ENCODE measurements at regions not wholly inside any gene's neighbourhood (a gene's known extent, or its start where the extent isn't known, plus 50 kb on each side); places are given as distances from the start of the nearest gene placed in this dataset.

DNA sequence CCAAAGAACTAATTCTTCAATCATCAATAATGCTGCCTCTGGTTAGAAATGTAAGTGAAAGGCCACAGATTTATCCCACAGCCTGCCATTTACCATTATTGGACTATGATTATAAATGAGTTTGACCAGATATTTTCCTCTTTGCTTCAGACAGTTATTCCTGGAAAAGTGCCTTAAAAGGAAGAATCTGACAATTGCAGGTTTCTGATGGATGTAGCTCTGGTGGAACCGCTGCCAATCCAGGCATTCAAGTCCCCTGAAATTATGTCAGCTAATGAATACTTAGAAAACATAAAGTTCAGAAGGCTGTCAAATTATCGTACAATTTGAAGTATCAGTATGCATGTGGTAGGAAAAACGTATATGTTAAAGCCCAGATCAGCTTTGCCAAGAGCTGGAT, 78.2 kb upstream of the NR4A3 start:
- H3K36me3 ChIP-seq = no peaks in the 10 kb centered on the region
- H3K4me1 ChIP-seq (ENCODE audit: low read depth) = peaks cover 2% of the 10 kb centered on the region
- no peak for DNase-seq (ENCODE audit: low read depth in 1 of 2, low spot score in 1 of 2)
- H3K27ac ChIP-seq = no peak overlapping the region
- no peaks in the 10 kb centered on the region for H3K9me3 ChIP-seq (ENCODE audit: low read depth)
- no peak overlapping the region for H3K4me3 ChIP-seq
- no peaks in the 10 kb centered on the region for H3K27me3 ChIP-seq
- TF ChIP-seq, protein P1, sequence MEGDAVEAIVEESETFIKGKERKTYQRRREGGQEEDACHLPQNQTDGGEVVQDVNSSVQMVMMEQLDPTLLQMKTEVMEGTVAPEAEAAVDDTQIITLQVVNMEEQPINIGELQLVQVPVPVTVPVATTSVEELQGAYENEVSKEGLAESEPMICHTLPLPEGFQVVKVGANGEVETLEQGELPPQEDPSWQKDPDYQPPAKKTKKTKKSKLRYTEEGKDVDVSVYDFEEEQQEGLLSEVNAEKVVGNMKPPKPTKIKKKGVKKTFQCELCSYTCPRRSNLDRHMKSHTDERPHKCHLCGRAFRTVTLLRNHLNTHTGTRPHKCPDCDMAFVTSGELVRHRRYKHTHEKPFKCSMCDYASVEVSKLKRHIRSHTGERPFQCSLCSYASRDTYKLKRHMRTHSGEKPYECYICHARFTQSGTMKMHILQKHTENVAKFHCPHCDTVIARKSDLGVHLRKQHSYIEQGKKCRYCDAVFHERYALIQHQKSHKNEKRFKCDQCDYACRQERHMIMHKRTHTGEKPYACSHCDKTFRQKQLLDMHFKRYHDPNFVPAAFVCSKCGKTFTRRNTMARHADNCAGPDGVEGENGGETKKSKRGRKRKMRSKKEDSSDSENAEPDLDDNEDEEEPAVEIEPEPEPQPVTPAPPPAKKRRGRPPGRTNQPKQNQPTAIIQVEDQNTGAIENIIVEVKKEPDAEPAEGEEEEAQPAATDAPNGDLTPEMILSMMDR (IDR thresholded peaks at IDR 0.05; ENCODE audit: low read depth, low read length) = no peak

DNA sequence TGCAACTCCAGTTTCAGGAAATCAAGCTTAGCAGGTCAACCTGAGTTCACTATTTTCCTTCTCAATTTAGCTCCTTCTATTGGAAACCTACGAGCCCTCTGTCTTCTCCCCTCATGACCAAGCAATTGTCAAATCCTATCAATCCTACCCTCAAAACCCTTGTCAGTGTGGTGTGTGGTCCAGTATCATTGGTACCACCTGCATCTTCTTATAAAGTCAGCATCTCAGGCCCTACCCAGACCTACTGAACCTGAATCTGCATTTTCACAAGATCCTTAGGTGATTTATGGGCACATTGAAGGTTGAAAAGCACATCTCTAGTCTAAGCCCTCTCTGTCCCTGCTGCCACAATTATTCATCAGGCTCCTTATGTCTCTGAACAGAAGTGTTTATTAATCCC, 77.6 kb upstream of the NR4A3 start:
- DNase-seq (ENCODE audit: low read depth in 1 of 2, low spot score in 1 of 2) = no peak
- no peaks in the 10 kb centered on the region for H3K9me3 ChIP-seq (ENCODE audit: low read depth)
- peaks cover 4% of the 10 kb centered on the region for H3K4me1 ChIP-seq (ENCODE audit: low read depth)
- H3K27me3 ChIP-seq = no peaks in the 10 kb centered on the region
- no peak overlapping the region for H3K27ac ChIP-seq
- TF ChIP-seq, protein P1 (IDR thresholded peaks at IDR 0.05; ENCODE audit: low read depth, low read length) = no peak
- no peak overlapping the region for H3K4me3 ChIP-seq
- H3K36me3 ChIP-seq = no peaks in the 10 kb centered on the region

DNA sequence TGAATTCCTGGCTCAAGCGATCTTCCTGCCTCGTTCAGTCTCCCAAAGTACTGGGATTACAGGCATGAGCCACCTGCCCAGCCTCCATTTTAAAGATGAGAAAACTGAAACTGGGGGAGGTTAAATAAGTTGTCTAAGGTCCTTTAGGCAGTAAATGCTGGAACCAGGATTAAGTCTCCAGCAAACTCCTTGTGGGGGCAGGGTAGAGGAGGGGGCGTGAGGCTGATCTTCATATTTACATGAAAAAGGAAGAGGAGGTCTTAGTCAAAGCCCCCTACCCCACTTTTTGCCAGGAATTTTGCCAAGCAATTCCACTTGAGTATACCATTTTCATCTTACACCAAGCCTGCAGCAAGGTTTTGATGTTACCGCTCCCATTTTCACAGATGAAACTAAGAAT, 76.6 kb upstream of the NR4A3 start:
- H3K4me3 ChIP-seq = no peak overlapping the region
- TF ChIP-seq, protein P1 (IDR thresholded peaks at IDR 0.05; ENCODE audit: low read depth, low read length) = no peak
- no peak for DNase-seq (ENCODE audit: low read depth in 1 of 2, low spot score in 1 of 2)
- no peaks in the 10 kb centered on the region for H3K36me3 ChIP-seq
- peaks cover 4% of the 10 kb centered on the region for H3K4me1 ChIP-seq (ENCODE audit: low read depth)
- H3K27me3 ChIP-seq = no peaks in the 10 kb centered on the region
- no peaks in the 10 kb centered on the region for H3K9me3 ChIP-seq (ENCODE audit: low read depth)
- H3K27ac ChIP-seq = no peak overlapping the region

DNA sequence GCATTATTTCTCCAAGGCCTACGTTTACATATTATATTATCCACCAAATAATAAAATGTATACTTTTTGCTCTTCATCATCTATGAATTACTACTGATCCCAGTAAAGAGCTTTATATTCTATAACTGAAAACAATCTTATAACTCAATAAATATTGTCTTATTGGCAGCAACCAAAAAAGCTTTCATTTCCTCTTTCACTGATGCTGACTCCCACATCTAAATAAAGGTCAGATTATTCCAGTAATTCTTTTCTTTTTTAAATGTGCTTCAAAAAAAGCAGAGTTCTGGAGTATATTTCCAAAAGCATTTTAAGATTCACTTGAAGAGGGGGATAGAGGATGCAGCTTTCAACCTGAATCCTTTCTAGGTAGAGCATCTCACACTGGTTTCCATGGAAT, 75.3 kb upstream of the NR4A3 start:
- TF ChIP-seq, protein P1 (IDR thresholded peaks at IDR 0.05; ENCODE audit: low read depth, low read length) = no peak
- Histone ChIP-seq H3K9me3 (ENCODE audit: low read depth) (no peaks in the 10 kb centered on the region), H3K27me3 (no peaks in the 10 kb centered on the region), H3K27ac (no peak overlapping the region), H3K36me3 (no peaks in the 10 kb centered on the region), H3K4me3 (no peak overlapping the region), H3K4me1 (ENCODE audit: low read depth) (peaks cover 4% of the 10 kb centered on the region)
- DNase-seq (ENCODE audit: low read depth in 1 of 2, low spot score in 1 of 2) = no peak

DNA sequence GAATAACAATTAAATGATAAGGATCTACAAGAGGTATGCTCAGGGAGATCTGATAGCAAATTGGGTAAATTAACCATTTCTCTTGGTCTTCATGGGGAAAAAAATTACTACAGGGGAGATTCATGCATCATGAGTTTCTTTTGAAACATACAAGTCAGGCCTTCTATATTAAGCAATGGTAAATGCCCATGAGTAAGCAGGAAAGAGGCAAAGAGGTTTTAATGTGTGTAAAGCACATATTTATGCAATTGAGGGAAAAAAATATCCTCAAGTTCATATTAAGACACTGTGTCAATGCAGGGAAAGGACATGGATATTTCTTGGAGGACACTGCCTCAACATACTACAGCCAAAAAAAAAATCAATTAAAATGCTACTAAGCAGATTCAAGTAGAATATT, 73.4 kb upstream of the NR4A3 start:
- no peaks in the 10 kb centered on the region for H3K9me3 ChIP-seq (ENCODE audit: low read depth)
- DNase-seq (ENCODE audit: low read depth in 1 of 2, low spot score in 1 of 2) = no peak
- peaks cover 4% of the 10 kb centered on the region for H3K4me1 ChIP-seq (ENCODE audit: low read depth)
- H3K36me3 ChIP-seq = no peaks in the 10 kb centered on the region
- H3K27me3 ChIP-seq = no peaks in the 10 kb centered on the region
- H3K27ac ChIP-seq = no peak overlapping the region
- TF ChIP-seq, protein P1 (IDR thresholded peaks at IDR 0.05; ENCODE audit: low read depth, low read length) = no peak
- no peak overlapping the region for H3K4me3 ChIP-seq

DNA sequence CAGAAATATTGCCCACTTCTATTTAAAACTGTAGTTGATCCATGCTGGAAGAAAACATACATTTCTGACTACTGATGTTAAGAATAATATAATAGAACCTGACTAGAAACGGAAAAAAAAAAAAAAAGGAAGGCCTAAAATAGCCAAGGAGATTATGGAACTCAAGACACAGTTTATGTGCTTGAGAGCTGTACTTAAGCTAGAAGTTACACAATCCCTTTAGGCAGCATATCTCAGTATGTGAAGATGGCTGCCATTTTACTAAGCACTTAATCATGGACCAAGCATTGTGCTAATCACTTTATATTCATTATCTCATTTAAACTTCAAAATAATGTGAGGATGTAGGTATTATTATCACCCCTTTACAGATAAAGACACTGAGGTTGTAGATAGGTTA, 73.0 kb upstream of the NR4A3 start:
- Histone ChIP-seq H3K4me3 (no peak overlapping the region), H3K27me3 (no peaks in the 10 kb centered on the region), H3K9me3 (ENCODE audit: low read depth) (no peaks in the 10 kb centered on the region), H3K36me3 (no peaks in the 10 kb centered on the region), H3K27ac (no peak overlapping the region), H3K4me1 (ENCODE audit: low read depth) (peaks cover 4% of the 10 kb centered on the region)
- DNase-seq (ENCODE audit: low read depth in 1 of 2, low spot score in 1 of 2) = no peak
- TF ChIP-seq, protein P1 (IDR thresholded peaks at IDR 0.05; ENCODE audit: low read depth, low read length) = no peak
